ENCODE measurements at regions not wholly inside any gene's neighbourhood (a gene's known extent, or its start where the extent isn't known, plus 50 kb on each side); places are given as distances from the start of the nearest gene placed in this dataset.

- TF ChIP-seq CTCF (IDR thresholded peaks at IDR 0.05; ENCODE audit: low read depth, low read length) = no peak
- TF ChIP-seq EZH2phosphoT487 (IDR thresholded peaks at IDR 0.05; ENCODE audit: low read depth) = no peak
Observed at GRCh38 chr4:89489338-89489771, 181.8 kb upstream of the GPRIN3 start.
